ENCODE measurements at regions not wholly inside any gene's neighbourhood (a gene's known extent, or its start where the extent isn't known, plus 50 kb on each side); places are given as distances from the start of the nearest gene placed in this dataset.

- Histone ChIP-seq H3K9me3 (ENCODE audit: severe bottlenecking) (no peaks in the 10 kb centered on the region), H3K27me3 (ENCODE audit: insufficient read depth, low read depth, severe bottlenecking) (no peaks in the 10 kb centered on the region), H3K27ac (no peak overlapping the region), H3K4me3 (ENCODE audit: low read depth, low read length) (no peak overlapping the region), H3K36me3 (no peaks in the 10 kb centered on the region)
- TF ChIP-seq CTCF (IDR thresholded peaks at IDR 0.05; ENCODE audit: low read depth, low read length) = no peak
- no peak for DNase-seq
Measured at GRCh38 chr20:2228926-2229325, 66.9 kb upstream of the TGM3 start.

GRCh38 chr20:2230726-2231488 lies 64.9 kb upstream of the TGM3 start:
- Histone ChIP-seq H3K9me3 (ENCODE audit: severe bottlenecking) (no peaks in the 10 kb centered on the region), H3K36me3 (no peaks in the 10 kb centered on the region), H3K27me3 (ENCODE audit: insufficient read depth, low read depth, severe bottlenecking) (no peaks in the 10 kb centered on the region), H3K27ac (no peak overlapping the region), H3K4me3 (ENCODE audit: low read depth, low read length) (no peak overlapping the region)
- TF ChIP-seq CTCF (IDR thresholded peaks at IDR 0.05; ENCODE audit: low read depth, low read length) = no peak
- DNase-seq = peak; percentile 40

GRCh38 chr20:2231701-2232100 lies 64.1 kb upstream of the TGM3 start:
- Histone ChIP-seq H3K27ac (no peak overlapping the region), H3K27me3 (ENCODE audit: insufficient read depth, low read depth, severe bottlenecking) (no peaks in the 10 kb centered on the region), H3K4me3 (ENCODE audit: low read depth, low read length) (no peak overlapping the region), H3K36me3 (no peaks in the 10 kb centered on the region), H3K9me3 (ENCODE audit: severe bottlenecking) (no peaks in the 10 kb centered on the region)
- no peak for TF ChIP-seq CTCF (IDR thresholded peaks at IDR 0.05; ENCODE audit: low read depth, low read length)
- no peak for DNase-seq

- Histone ChIP-seq H3K9me3 (ENCODE audit: severe bottlenecking) (no peaks in the 10 kb centered on the region), H3K36me3 (no peaks in the 10 kb centered on the region), H3K27ac (no peak overlapping the region), H3K27me3 (ENCODE audit: insufficient read depth, low read depth, severe bottlenecking) (no peaks in the 10 kb centered on the region), H3K4me3 (ENCODE audit: low read depth, low read length) (no peak overlapping the region)
- no peak for TF ChIP-seq CTCF (IDR thresholded peaks at IDR 0.05; ENCODE audit: low read depth, low read length)
- DNase-seq = no peak
Measured at GRCh38 chr20:2234598-2235191, 61.1 kb upstream of the TGM3 start.

GRCh38 chr20:2236256-2236655 lies 59.5 kb upstream of the TGM3 start:
- H3K4me3 ChIP-seq (ENCODE audit: low read depth, low read length) = no peak overlapping the region
- no peaks in the 10 kb centered on the region for H3K9me3 ChIP-seq (ENCODE audit: severe bottlenecking)
- H3K27ac ChIP-seq = no peak overlapping the region
- DNase-seq = no peak
- TF ChIP-seq CTCF (IDR thresholded peaks at IDR 0.05; ENCODE audit: low read depth, low read length) = no peak
- H3K36me3 ChIP-seq = no peaks in the 10 kb centered on the region
- no peaks in the 10 kb centered on the region for H3K27me3 ChIP-seq (ENCODE audit: insufficient read depth, low read depth, severe bottlenecking)
